ENCODE measurements at regions not wholly inside any gene's neighbourhood (a gene's known extent, or its start where the extent isn't known, plus 50 kb on each side); places are given as distances from the start of the nearest gene placed in this dataset.
"Not testable (repeated sequence)": the region's sequence is repeated elsewhere in the genome, so short reads cannot be mapped to it uniquely, and the experiment has no call there.

- not testable (repeated sequence) for DNase-seq
Measured at GRCh38 chr7:55699450-55699842, 127.1 kb upstream of the VOPP1 start.

- peak; percentile 93 for DNase-seq
Measured at GRCh38 chr7:55698607-55699449, 126.5 kb upstream of the VOPP1 start.

- DNase-seq, result not testable (repeated sequence)
Measured at GRCh38 chr7:55695893-55696701, 123.8 kb upstream of the VOPP1 start.

GRCh38 chr7:55694484-55694883 is 122.2 kb upstream of the VOPP1 start:
- DNase-seq, result not testable (repeated sequence)

- peak; percentile 85 for DNase-seq
Measured at GRCh38 chr7:55688684-55689681, 116.7 kb upstream of the VOPP1 start.

- not testable (repeated sequence) for DNase-seq
Measured at GRCh38 chr7:55688261-55688660, 116.0 kb upstream of the VOPP1 start.

GRCh38 chr7:55687252-55687651 is 115.0 kb upstream of the VOPP1 start:
- not testable (repeated sequence) for DNase-seq

GRCh38 chr7:55686771-55687170 is 114.5 kb upstream of the VOPP1 start:
- not testable (repeated sequence) for DNase-seq

GRCh38 chr7:55683501-55683900 is 111.2 kb upstream of the VOPP1 start:
- not testable (repeated sequence) for DNase-seq

- DNase-seq, result not testable (repeated sequence)
Measured at GRCh38 chr7:55675589-55675988, 103.3 kb upstream of the VOPP1 start.

GRCh38 chr7:55673525-55673924 is 101.2 kb upstream of the VOPP1 start:
- not testable (repeated sequence) for DNase-seq

- DNase-seq, result not testable (repeated sequence)
Measured at GRCh38 chr7:55672084-55672483, 99.8 kb upstream of the VOPP1 start.

GRCh38 chr7:55657654-55658053 is 85.4 kb upstream of the VOPP1 start:
- no peak for DNase-seq

- peak; percentile 15 for DNase-seq
Measured at GRCh38 chr7:55651057-55651456, 78.8 kb upstream of the VOPP1 start.

GRCh38 chr7:55649238-55649637 is 76.9 kb upstream of the VOPP1 start:
- no peak for DNase-seq

- DNase-seq, result no peak
Measured at GRCh38 chr7:55644567-55644966, 72.3 kb upstream of the VOPP1 start.

GRCh38 chr7:55642266-55642665 is 70.0 kb upstream of the VOPP1 start:
- DNase-seq, result no peak

GRCh38 chr7:55641811-55642210 is 69.5 kb upstream of the VOPP1 start:
- no peak for DNase-seq

GRCh38 chr7:55641273-55641691 is 69.0 kb upstream of the VOPP1 start:
- peak; percentile 78 for DNase-seq

GRCh38 chr7:55639640-55640039 is 67.3 kb upstream of the VOPP1 start:
- no peak for DNase-seq

GRCh38 chr7:55629051-55629677 is 56.9 kb upstream of the VOPP1 start:
- no peak for DNase-seq

GRCh38 chr7:55624813-55625212 is 52.5 kb upstream of the VOPP1 start:
- DNase-seq, result no peak

Data from NCI-H146 (cell line).